HFF-Myc (cell line): ENCODE measurements at regions not wholly inside any gene's neighbourhood (a gene's known extent, or its start where the extent isn't known, plus 50 kb on each side); places are given as distances from the start of the nearest gene placed in this dataset.

Source experiments
- DNase-seq: peaks from one replicate; pipeline ENCODE4 v3.0.0-alpha.2; 2011; ENCODE audit warnings: low read depth; ENCODE audit errors: extremely low read depth
- H3K4me3 ChIP-seq: replicated peaks from 2 replicates; pipeline ENCODE4 v1.5.1; 2011; ENCODE audit warnings: low read depth, mild to moderate bottlenecking, control low read depth, low read length
- TF ChIP-seq, protein P1 (sequence below): IDR thresholded peaks from 2 replicates; pipeline ENCODE4 v1.5.1; 2012; ENCODE audit warnings: mild to moderate bottlenecking, low read depth, low read length, control low read depth; ENCODE audit errors: missing control alignments

DNA sequence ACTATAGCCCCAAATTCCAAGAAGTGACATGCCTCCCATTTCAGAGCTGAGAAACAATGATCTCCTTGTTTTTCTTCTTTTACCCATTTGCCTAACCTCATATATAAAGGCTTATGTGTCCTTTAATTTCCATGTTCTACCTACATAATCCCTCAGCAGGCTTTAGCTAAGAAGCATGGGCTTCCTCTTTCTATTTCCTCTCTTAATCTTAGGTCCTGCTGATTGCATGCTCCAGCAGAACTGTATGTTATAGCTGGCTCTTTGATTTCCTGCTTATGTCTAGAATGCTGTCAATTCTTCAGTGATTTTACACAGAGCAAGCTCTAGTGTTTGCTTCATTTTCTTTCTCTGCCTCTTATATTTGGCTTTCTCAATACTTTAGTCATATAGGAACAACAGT lies 151.7 kb upstream of the COX10 start:
- TF ChIP-seq, protein P1, sequence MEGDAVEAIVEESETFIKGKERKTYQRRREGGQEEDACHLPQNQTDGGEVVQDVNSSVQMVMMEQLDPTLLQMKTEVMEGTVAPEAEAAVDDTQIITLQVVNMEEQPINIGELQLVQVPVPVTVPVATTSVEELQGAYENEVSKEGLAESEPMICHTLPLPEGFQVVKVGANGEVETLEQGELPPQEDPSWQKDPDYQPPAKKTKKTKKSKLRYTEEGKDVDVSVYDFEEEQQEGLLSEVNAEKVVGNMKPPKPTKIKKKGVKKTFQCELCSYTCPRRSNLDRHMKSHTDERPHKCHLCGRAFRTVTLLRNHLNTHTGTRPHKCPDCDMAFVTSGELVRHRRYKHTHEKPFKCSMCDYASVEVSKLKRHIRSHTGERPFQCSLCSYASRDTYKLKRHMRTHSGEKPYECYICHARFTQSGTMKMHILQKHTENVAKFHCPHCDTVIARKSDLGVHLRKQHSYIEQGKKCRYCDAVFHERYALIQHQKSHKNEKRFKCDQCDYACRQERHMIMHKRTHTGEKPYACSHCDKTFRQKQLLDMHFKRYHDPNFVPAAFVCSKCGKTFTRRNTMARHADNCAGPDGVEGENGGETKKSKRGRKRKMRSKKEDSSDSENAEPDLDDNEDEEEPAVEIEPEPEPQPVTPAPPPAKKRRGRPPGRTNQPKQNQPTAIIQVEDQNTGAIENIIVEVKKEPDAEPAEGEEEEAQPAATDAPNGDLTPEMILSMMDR, result no peak
- no peak for DNase-seq
- no peak overlapping the region for H3K4me3 ChIP-seq

DNA sequence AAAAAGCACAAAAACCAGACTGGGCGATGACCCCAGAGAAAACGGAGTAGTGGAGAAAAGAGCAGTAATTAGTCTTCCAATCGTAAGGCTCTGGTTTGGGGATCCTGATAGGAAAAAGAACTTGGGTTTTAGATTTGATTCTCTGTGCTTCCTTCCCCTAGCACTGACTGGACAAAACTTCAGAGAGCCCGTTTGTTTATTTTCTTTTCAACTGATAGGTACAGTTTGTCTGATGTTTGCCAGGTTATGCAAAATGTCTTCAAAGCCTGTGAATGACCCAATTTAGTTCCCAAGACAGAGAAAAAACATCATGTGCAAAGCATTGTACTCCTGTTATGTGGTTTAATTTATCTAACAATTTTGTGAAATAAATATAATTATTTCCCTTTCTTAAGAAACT lies 151.1 kb upstream of the COX10 start:
- no peak overlapping the region for H3K4me3 ChIP-seq
- DNase-seq, result no peak
- TF ChIP-seq, protein P1, result no peak

DNA sequence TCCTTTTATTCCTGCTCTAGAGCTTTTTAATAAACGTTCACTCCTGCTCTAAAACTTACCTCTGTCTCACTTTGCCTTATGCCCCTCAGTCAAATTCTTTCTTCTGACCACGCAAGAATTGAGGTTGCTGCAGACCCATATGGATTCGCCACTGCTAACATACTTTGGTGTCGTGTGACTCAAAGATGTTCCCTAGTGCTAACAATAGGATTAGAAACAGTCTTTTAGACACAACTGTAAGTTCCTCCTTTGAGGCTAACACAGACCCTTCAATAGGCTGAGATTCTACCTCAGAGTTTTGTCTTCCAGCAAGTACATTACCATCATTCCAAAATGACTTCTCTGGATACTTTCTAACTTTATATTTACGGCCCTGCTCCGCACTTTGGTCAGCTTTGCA lies 149.5 kb upstream of the COX10 start:
- TF ChIP-seq, protein P1, result no peak
- H3K4me3 ChIP-seq, result no peak overlapping the region
- no peak for DNase-seq

DNA sequence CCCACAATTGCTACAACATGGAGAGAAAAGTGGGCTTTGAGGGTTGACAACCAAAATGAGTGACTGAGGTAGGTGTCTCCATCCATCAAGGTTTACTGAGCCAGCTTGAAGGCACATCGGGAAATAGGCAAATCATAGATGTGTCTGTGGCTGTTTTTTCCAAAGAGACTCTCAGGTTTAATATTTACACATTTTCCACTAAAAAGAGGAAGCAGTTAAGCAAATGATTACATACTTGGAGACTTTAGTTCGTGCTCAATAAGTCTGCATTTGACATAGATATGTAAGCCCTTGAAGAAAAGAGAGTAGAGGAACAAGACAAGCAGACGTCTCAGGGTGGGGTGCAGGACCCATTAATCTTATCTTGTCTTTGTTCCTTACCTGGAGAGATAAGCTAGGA lies 148.9 kb upstream of the COX10 start:
- TF ChIP-seq, protein P1, result no peak
- no peak for DNase-seq
- H3K4me3 ChIP-seq, result no peak overlapping the region

DNA sequence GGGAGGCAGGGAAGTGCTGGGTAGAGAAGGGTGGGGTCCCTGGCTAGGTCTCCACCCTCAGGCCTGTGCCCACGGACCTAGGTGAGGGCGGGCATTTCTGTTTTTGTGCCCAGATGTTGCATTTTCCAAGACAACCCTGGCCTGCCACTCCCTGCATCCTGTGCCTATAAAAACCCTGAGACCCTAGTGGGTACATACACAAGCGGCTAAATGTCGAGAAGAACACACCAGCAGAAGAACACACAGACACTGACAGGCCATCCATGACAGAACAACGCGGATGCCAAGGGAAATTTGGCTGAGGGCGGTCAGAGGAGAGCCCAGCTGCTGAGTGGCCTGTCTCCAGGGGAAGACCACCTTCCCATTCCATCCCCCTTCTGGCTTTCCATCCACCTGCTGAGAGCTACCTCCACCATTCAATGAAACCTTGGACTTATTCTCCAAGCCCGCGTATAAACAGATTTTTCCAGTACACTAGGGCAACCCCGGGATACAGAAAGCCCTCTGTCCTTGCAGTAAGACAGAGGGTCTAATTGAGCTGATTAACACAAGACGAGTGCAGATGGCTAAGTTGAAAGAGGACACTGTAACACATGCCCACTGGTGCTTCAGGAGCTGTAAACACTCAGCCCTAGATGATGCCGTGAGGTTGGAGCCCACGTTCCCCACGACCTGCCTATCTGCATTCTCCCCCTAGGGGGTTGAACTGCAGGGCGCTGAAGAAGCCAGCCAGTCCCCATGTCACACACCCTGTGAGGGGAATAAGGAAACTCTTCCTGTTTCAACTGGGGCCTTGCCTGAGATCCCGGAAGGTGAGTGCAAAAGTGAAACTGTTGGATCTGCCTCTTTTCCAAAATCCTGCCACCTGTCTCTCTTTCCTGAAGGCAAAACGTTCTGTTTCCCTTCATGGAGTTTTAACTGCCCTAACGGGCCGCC lies 147.2 kb upstream of the COX10 start:
- no peak for DNase-seq
- TF ChIP-seq, protein P1, result no peak
- H3K4me3 ChIP-seq, result no peak overlapping the region

DNA sequence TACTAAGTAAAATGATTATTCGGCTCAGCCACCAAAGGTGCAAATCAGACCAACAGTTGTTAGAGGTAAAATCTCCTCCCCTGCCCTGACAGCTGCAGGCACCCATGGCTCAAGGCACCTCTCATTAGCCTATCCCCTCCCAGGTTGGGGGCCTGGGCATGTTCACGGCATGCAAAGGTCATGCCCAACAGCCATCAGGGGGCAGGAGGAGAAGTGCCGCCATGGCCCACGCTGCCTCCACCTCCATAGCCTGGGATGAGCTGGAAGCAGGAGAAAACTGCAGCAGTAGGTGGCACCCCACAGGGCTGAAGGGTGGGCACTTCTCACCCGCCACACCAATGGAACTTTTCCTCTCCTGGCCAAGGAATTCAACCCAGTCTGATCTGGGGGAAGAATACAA lies 146.4 kb upstream of the COX10 start:
- TF ChIP-seq, protein P1, result no peak
- DNase-seq, result no peak
- no peak overlapping the region for H3K4me3 ChIP-seq
